SK-N-SH (cell line): ENCODE measurements at regions not wholly inside any gene's neighbourhood (a gene's known extent, or its start where the extent isn't known, plus 50 kb on each side); places are given as distances from the start of the nearest gene placed in this dataset.

Experiments used
- EP300 ChIP-seq, 2 experiments: IDR thresholded peaks; 2 replicates each; pipeline versions ENCODE4 v1.4.0 to v1.6.1; 2012; ENCODE audit warnings: borderline replicate concordance in 1 of 2, low read depth in 1 of 2, low read length in 1 of 2
- EZH2phosphoT487 ChIP-seq: fragments of 200-600 bp; sonication (generic); IDR thresholded peaks from 2 replicates; pipeline ENCODE4 v1.6.1; 2017; ENCODE audit warnings: low read depth, mixed run types, mild to moderate bottlenecking, antibody characterized with exemption, moderate library complexity, borderline replicate concordance
- FOSL2 ChIP-seq: IDR thresholded peaks from 2 replicates; pipeline ENCODE4 v1.4.0; 2012; ENCODE audit warnings: low read depth, mild to moderate bottlenecking, moderate library complexity, borderline replicate concordance
- MXI1 ChIP-seq: IDR thresholded peaks from 2 replicates; pipeline ENCODE4 v1.6.1; 2012; ENCODE audit warnings: mild to moderate bottlenecking, low read depth, low read length, improper control_type of control experiment
- RFX5 ChIP-seq: IDR thresholded peaks from 2 replicates; pipeline ENCODE4 v1.6.1; 2012; ENCODE audit warnings: mild to moderate bottlenecking, improper control_type of control experiment, low read length
- TCF12 ChIP-seq: IDR thresholded peaks from 2 replicates; pipeline ENCODE4 v1.4.0; 2012
- YY1 ChIP-seq: IDR thresholded peaks from 2 replicates; pipeline ENCODE4 v1.4.0; 2012; ENCODE audit warnings: low read depth, mild to moderate bottlenecking
- TF ChIP-seq, protein P1 (sequence below): fragments of 200-600 bp; sonication (generic); IDR thresholded peaks from 2 replicates; pipeline ENCODE4 v1.6.1; 2017; ENCODE audit warnings: antibody characterized with exemption, mild to moderate bottlenecking, moderate library complexity
- TF ChIP-seq, protein P2 (sequence below): IDR thresholded peaks from 2 replicates; pipeline ENCODE4 v1.4.0; 2012; ENCODE audit warnings: low read depth
- TF ChIP-seq, protein P3 (sequence below): fragments of 150-350 bp; IDR thresholded peaks from 2 replicates; pipeline ENCODE4 v1.6.1; 2017; ENCODE audit warnings: antibody characterized with exemption, low read length, low read depth, borderline replicate concordance
- TF ChIP-seq, protein P4 (sequence below): IDR thresholded peaks from 2 replicates; pipeline ENCODE4 v1.6.1; 2012; ENCODE audit warnings: mild to moderate bottlenecking, low read depth, low read length, moderate library complexity

DNA sequence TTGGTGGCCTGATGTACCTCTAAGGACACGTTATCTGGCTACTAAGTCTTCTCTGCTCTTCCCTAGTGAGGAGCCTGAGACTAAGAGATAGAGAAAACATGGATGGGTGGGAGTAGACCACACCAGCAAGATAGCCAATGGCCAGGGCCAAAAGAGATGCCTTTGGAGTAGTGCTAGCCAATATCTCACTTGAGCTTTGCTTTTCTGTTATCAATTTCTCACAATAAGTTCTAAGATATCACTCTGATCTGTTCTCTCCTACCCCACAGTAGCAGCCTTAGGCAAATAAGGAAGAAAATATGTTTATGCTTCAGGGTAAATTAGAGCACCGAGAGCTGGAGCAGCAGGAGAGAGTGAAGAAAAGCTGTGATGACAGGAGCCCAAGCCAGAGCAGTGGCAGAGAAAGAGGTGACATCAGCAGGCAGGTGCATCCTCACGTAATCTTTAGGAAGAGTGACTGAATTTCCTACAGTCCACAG is 343.9 kb upstream of the NOCT start:
- TF ChIP-seq MXI1 (no peak), YY1 (no peak), FOSL2 (no peak), EP300 (IDR thresholded peaks at IDR 0.05; ENCODE audit: borderline replicate concordance in 1 of 2, low read depth in 1 of 2, low read length in 1 of 2) (no peak), EZH2phosphoT487 (no peak), TCF12 (no peak), RFX5 (no peak)
- TF ChIP-seq, protein P1, sequence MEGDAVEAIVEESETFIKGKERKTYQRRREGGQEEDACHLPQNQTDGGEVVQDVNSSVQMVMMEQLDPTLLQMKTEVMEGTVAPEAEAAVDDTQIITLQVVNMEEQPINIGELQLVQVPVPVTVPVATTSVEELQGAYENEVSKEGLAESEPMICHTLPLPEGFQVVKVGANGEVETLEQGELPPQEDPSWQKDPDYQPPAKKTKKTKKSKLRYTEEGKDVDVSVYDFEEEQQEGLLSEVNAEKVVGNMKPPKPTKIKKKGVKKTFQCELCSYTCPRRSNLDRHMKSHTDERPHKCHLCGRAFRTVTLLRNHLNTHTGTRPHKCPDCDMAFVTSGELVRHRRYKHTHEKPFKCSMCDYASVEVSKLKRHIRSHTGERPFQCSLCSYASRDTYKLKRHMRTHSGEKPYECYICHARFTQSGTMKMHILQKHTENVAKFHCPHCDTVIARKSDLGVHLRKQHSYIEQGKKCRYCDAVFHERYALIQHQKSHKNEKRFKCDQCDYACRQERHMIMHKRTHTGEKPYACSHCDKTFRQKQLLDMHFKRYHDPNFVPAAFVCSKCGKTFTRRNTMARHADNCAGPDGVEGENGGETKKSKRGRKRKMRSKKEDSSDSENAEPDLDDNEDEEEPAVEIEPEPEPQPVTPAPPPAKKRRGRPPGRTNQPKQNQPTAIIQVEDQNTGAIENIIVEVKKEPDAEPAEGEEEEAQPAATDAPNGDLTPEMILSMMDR: no peak
- TF ChIP-seq, protein P2, sequence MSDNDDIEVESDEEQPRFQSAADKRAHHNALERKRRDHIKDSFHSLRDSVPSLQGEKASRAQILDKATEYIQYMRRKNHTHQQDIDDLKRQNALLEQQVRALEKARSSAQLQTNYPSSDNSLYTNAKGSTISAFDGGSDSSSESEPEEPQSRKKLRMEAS: no peak
- TF ChIP-seq, protein P3, sequence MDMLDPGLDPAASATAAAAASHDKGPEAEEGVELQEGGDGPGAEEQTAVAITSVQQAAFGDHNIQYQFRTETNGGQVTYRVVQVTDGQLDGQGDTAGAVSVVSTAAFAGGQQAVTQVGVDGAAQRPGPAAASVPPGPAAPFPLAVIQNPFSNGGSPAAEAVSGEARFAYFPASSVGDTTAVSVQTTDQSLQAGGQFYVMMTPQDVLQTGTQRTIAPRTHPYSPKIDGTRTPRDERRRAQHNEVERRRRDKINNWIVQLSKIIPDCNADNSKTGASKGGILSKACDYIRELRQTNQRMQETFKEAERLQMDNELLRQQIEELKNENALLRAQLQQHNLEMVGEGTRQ: no peak
- TF ChIP-seq, protein P4, sequence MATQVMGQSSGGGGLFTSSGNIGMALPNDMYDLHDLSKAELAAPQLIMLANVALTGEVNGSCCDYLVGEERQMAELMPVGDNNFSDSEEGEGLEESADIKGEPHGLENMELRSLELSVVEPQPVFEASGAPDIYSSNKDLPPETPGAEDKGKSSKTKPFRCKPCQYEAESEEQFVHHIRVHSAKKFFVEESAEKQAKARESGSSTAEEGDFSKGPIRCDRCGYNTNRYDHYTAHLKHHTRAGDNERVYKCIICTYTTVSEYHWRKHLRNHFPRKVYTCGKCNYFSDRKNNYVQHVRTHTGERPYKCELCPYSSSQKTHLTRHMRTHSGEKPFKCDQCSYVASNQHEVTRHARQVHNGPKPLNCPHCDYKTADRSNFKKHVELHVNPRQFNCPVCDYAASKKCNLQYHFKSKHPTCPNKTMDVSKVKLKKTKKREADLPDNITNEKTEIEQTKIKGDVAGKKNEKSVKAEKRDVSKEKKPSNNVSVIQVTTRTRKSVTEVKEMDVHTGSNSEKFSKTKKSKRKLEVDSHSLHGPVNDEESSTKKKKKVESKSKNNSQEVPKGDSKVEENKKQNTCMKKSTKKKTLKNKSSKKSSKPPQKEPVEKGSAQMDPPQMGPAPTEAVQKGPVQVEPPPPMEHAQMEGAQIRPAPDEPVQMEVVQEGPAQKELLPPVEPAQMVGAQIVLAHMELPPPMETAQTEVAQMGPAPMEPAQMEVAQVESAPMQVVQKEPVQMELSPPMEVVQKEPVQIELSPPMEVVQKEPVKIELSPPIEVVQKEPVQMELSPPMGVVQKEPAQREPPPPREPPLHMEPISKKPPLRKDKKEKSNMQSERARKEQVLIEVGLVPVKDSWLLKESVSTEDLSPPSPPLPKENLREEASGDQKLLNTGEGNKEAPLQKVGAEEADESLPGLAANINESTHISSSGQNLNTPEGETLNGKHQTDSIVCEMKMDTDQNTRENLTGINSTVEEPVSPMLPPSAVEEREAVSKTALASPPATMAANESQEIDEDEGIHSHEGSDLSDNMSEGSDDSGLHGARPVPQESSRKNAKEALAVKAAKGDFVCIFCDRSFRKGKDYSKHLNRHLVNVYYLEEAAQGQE: no peak
